Spleen (tissue), 7 donors: ENCODE measurements at regions not wholly inside any gene's neighbourhood (a gene's known extent, or its start where the extent isn't known, plus 50 kb on each side); places are given as distances from the start of the nearest gene placed in this dataset.

Experiments used
- CTCF ChIP-seq, 11 experiments: fragments of 200-600 bp in 7 of 11; fragments of 450-650 bp in 4 of 11; sonication (generic) in 4 of 11; IDR thresholded peaks in 8 of 11; conservative IDR thresholded peaks in 3 of 11; 1 replicate in 7 of 11; 2 replicates in 4 of 11; pipeline versions ENCODE4 v1.4.0 to v1.8.0; 2016 to 2021; ENCODE audit warnings: antibody characterized with exemption in 11 of 11, inconsistent platforms in 4 of 11, mild to moderate bottlenecking in 1 of 11
- POLR2A ChIP-seq, 3 donors: fragments of 450-650 bp; IDR thresholded peaks; one replicate each; pipeline ENCODE4 v1.5.1; 2017; ENCODE audit warnings: antibody characterized with exemption in 3 of 3, mild to moderate bottlenecking in 1 of 3
- POLR2AphosphoS5 ChIP-seq, 3 donors: sonication (generic); formaldehyde crosslinking; IDR thresholded peaks; one replicate each; pipeline ENCODE4 v1.5.1; 2017; ENCODE audit warnings: antibody characterized with exemption in 3 of 3
- donor health status: DM: no; HTN: no; CAD: no; lungs with moderate emphysema.
- donor health status: DM: no; HTN: no; CAD: no.
- donor health status: DM: no; HTN: no; CAD: no.

- no peak for TF ChIP-seq CTCF (IDR thresholded peaks at IDR 0.05 in 8 of 11, conservative IDR thresholded peaks at IDR 0.05 in 3 of 11)
- no peak for TF ChIP-seq POLR2A (IDR thresholded peaks at IDR 0.05)
- no peak for TF ChIP-seq POLR2AphosphoS5 (IDR thresholded peaks at IDR 0.05)
Measured at GRCh38 chr9:1298046-1298445, 247.9 kb downstream of the DMRT2 start.
